ENCODE measurements at regions not wholly inside any gene's neighbourhood (a gene's known extent, or its start where the extent isn't known, plus 50 kb on each side); places are given as distances from the start of the nearest gene placed in this dataset.

- no peak for TF ChIP-seq CTCF (IDR thresholded peaks at IDR 0.05)
- no peak for TF ChIP-seq EP300 (IDR thresholded peaks at IDR 0.05)
- no peak for TF ChIP-seq POLR2A (IDR thresholded peaks at IDR 0.05)
These were observed 397.0 kb downstream of the GPAT3 start for GRCh38 chr4:83932750-83933391.
